DOHH2 (cell line): ENCODE measurements at regions not wholly inside any gene's neighbourhood (a gene's known extent, or its start where the extent isn't known, plus 50 kb on each side); places are given as distances from the start of the nearest gene placed in this dataset.

Experiments
- H3F3A ChIP-seq: fragments of 200-600 bp; sonication (generic), shearing (Covaris generic); 2 replicates; pipeline ENCODE4 v1.6.0; 2016; ENCODE audit warnings: antibody characterized with exemption, mild to moderate bottlenecking; ENCODE audit not compliant: control insufficient read depth, insufficient read depth
- H3K27ac ChIP-seq: fragments of 200-600 bp; sonication (generic); 2 replicates; pipeline ENCODE4 v1.5.1; 2014; ENCODE audit warnings: low read depth, mild to moderate bottlenecking, low read length, moderate library complexity
- H3K27me3 ChIP-seq: fragments of 200-600 bp; sonication (generic); 2 replicates; pipeline ENCODE4 v1.6.1; 2014; ENCODE audit warnings: mild to moderate bottlenecking, low read length, mixed read lengths; ENCODE audit not compliant: control insufficient read depth
- H3K36me3 ChIP-seq: fragments of 200-600 bp; sonication (generic); 2 replicates; pipeline ENCODE4 v1.6.1; 2014; ENCODE audit warnings: mild to moderate bottlenecking, low read length, moderate library complexity, mixed read lengths; ENCODE audit not compliant: control insufficient read depth
- H3K4me1 ChIP-seq: fragments of 200-600 bp; sonication (generic); 2 replicates; pipeline ENCODE4 v1.6.1; 2014; ENCODE audit warnings: mild to moderate bottlenecking, low read length, mixed read lengths; ENCODE audit not compliant: control insufficient read depth
- H3K4me2 ChIP-seq: fragments of 200-600 bp; sonication (generic); 2 replicates; pipeline ENCODE4 v1.6.0; 2014; ENCODE audit warnings: mild to moderate bottlenecking, low read length, moderate library complexity
- H3K4me3 ChIP-seq: fragments of 200-600 bp; sonication (generic); 2 replicates; pipeline ENCODE4 v1.5.1; 2014; ENCODE audit warnings: mild to moderate bottlenecking, low read length, mixed read lengths
- H3K79me2 ChIP-seq: fragments of 200-600 bp; sonication (generic); 2 replicates; pipeline ENCODE4 v1.6.1; 2014; ENCODE audit warnings: mild to moderate bottlenecking, low read length, mixed read lengths; ENCODE audit not compliant: control insufficient read depth
- H3K9me2 ChIP-seq: fragments of 200-600 bp; sonication (generic); replicated peaks from 2 replicates; pipeline ENCODE4 v1.6.1; 2014; ENCODE audit warnings: mild to moderate bottlenecking, low read length, mixed read lengths; ENCODE audit not compliant: control insufficient read depth
- H3K9me3 ChIP-seq: fragments of 200-600 bp; sonication (generic); 2 replicates; pipeline ENCODE4 v1.6.1; 2014; ENCODE audit warnings: antibody characterized with exemption, low read length, mixed read lengths; ENCODE audit not compliant: control insufficient read depth, insufficient read depth
- H4K20me1 ChIP-seq: fragments of 200-600 bp; sonication (generic); 2 replicates; pipeline ENCODE4 v1.6.0; 2014; ENCODE audit warnings: low read depth, mild to moderate bottlenecking, antibody characterized with exemption, low read length, moderate library complexity; ENCODE audit not compliant: control insufficient read depth, insufficient read depth
- CTCF ChIP-seq: fragments of 200-600 bp; sonication (generic); IDR thresholded peaks from one replicate; pipeline ENCODE4 v1.5.1; 2014; ENCODE audit warnings: antibody characterized with exemption, mild to moderate bottlenecking, low read depth, low read length; ENCODE audit not compliant: poor library complexity, severe bottlenecking
- EZH2phosphoT487 ChIP-seq: fragments of 200-600 bp; sonication (generic); IDR thresholded peaks from 2 replicates; pipeline ENCODE4 v1.6.1; 2017; ENCODE audit warnings: borderline replicate concordance, mild to moderate bottlenecking, antibody characterized with exemption, low read length, moderate library complexity, mixed read lengths

- Histone ChIP-seq H4K20me1 (no peaks in the 10 kb centered on the region), H3K9me3 (no peaks in the 10 kb centered on the region), H3K4me2 (no peak overlapping the region), H3F3A (no peaks in the 10 kb centered on the region), H3K36me3 (no peaks in the 10 kb centered on the region), H3K27ac (no peak overlapping the region), H3K4me3 (no peak overlapping the region), H3K27me3 (no peaks in the 10 kb centered on the region), H3K9me2 (no peaks in the 10 kb centered on the region), H3K4me1 (no peaks in the 10 kb centered on the region), H3K79me2 (no peaks in the 10 kb centered on the region)
- TF ChIP-seq CTCF (no peak), EZH2phosphoT487 (no peak)
These were observed 361.8 kb downstream of the IPMK start for GRCh38 chr10:57905861-57906260.

- H3K9me3 ChIP-seq: no peaks in the 10 kb centered on the region
- H3K79me2 ChIP-seq: no peaks in the 10 kb centered on the region
- H3K4me3 ChIP-seq: no peak overlapping the region
- TF ChIP-seq EZH2phosphoT487: no peak
- no peak overlapping the region for H3K4me2 ChIP-seq
- H3K9me2 ChIP-seq: no peaks in the 10 kb centered on the region
- H3K27ac ChIP-seq: no peak overlapping the region
- H3K36me3 ChIP-seq: no peaks in the 10 kb centered on the region
- no peaks in the 10 kb centered on the region for H3F3A ChIP-seq
- no peaks in the 10 kb centered on the region for H3K4me1 ChIP-seq
- H3K27me3 ChIP-seq: no peaks in the 10 kb centered on the region
- H4K20me1 ChIP-seq: no peaks in the 10 kb centered on the region
These were observed 362.7 kb downstream of the IPMK start for GRCh38 chr10:57905010-57905409.

- no peak for TF ChIP-seq CTCF
- no peak for TF ChIP-seq EZH2phosphoT487
- Histone ChIP-seq H3K27me3 (no peaks in the 10 kb centered on the region), H3K9me3 (no peaks in the 10 kb centered on the region), H3K4me1 (no peaks in the 10 kb centered on the region), H3K36me3 (no peaks in the 10 kb centered on the region), H3K27ac (no peak overlapping the region), H3K9me2 (no peaks in the 10 kb centered on the region), H3F3A (no peaks in the 10 kb centered on the region), H4K20me1 (no peaks in the 10 kb centered on the region), H3K79me2 (no peaks in the 10 kb centered on the region), H3K4me3 (no peak overlapping the region), H3K4me2 (no peak overlapping the region)
These were observed 369.5 kb downstream of the IPMK start for GRCh38 chr10:57898231-57898630.

- Histone ChIP-seq H3K79me2 (no peaks in the 10 kb centered on the region), H3F3A (no peaks in the 10 kb centered on the region), H4K20me1 (no peaks in the 10 kb centered on the region), H3K9me2 (no peaks in the 10 kb centered on the region), H3K27ac (no peak overlapping the region), H3K4me3 (no peak overlapping the region), H3K27me3 (no peaks in the 10 kb centered on the region), H3K4me2 (no peak overlapping the region), H3K36me3 (no peaks in the 10 kb centered on the region), H3K9me3 (no peaks in the 10 kb centered on the region), H3K4me1 (no peaks in the 10 kb centered on the region)
- no peak for TF ChIP-seq EZH2phosphoT487
- TF ChIP-seq CTCF: no peak
These were observed 370.1 kb downstream of the IPMK start for GRCh38 chr10:57897611-57898010.
